Vagina (tissue), 2 donors: ENCODE measurements at regions not wholly inside any gene's neighbourhood (a gene's known extent, or its start where the extent isn't known, plus 50 kb on each side); places are given as distances from the start of the nearest gene placed in this dataset.

Experiments used
- CTCF ChIP-seq, 3 experiments: fragments of 450-650 bp in 2 of 3; fragments of 200-600 bp in 1 of 3; sonication (generic) in 1 of 3; IDR thresholded peaks; one replicate each; pipeline ENCODE4 v1.5.1; 2017 to 2019; ENCODE audit warnings: antibody characterized with exemption in 3 of 3, mild to moderate bottlenecking in 2 of 3, moderate library complexity in 2 of 3
- POLR2A ChIP-seq, 2 donors: fragments of 450-650 bp; IDR thresholded peaks; one replicate each; pipeline ENCODE4 v1.6.1; 2017; ENCODE audit warnings: antibody characterized with exemption in 2 of 2, mild to moderate bottlenecking in 2 of 2, moderate library complexity in 2 of 2

GRCh38 chr11:98153752-98154151, 867.0 kb upstream of the CNTN5 start:
- TF ChIP-seq CTCF (IDR thresholded peaks at IDR 0.05) = no peak
- TF ChIP-seq POLR2A (IDR thresholded peaks at IDR 0.05) = no peak
